Fibroblast of villous mesenchyme (primary cell): ENCODE measurements at regions not wholly inside any gene's neighbourhood (a gene's known extent, or its start where the extent isn't known, plus 50 kb on each side); places are given as distances from the start of the nearest gene placed in this dataset.
"Not testable (repeated sequence)": the region's sequence is repeated elsewhere in the genome, so short reads cannot be mapped to it uniquely, and the experiment has no call there.

Experiments
- DNase-seq: peaks from one replicate; pipeline ENCODE4 v3.0.0-alpha.2; 2010; ENCODE audit warnings: low read depth
- H3K4me3 ChIP-seq: 2 replicates; pipeline ENCODE4 v1.5.1; 2011; ENCODE audit warnings: low read depth, mild to moderate bottlenecking, low read length
- TF ChIP-seq, protein P1 (sequence below): IDR thresholded peaks from 2 replicates; pipeline ENCODE4 v1.5.1; 2012; ENCODE audit warnings: low read depth, mild to moderate bottlenecking, low read length; ENCODE audit not compliant: insufficient read depth

- TF ChIP-seq, protein P1, sequence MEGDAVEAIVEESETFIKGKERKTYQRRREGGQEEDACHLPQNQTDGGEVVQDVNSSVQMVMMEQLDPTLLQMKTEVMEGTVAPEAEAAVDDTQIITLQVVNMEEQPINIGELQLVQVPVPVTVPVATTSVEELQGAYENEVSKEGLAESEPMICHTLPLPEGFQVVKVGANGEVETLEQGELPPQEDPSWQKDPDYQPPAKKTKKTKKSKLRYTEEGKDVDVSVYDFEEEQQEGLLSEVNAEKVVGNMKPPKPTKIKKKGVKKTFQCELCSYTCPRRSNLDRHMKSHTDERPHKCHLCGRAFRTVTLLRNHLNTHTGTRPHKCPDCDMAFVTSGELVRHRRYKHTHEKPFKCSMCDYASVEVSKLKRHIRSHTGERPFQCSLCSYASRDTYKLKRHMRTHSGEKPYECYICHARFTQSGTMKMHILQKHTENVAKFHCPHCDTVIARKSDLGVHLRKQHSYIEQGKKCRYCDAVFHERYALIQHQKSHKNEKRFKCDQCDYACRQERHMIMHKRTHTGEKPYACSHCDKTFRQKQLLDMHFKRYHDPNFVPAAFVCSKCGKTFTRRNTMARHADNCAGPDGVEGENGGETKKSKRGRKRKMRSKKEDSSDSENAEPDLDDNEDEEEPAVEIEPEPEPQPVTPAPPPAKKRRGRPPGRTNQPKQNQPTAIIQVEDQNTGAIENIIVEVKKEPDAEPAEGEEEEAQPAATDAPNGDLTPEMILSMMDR = no peak
- no peak overlapping the region for H3K4me3 ChIP-seq
- no peak for DNase-seq
Observed at GRCh38 chr12:115870021-115870420, 407.5 kb downstream of the MED13L start.

GRCh38 chr12:115869604-115870003, 407.9 kb downstream of the MED13L start:
- no peak overlapping the region for H3K4me3 ChIP-seq

GRCh38 chr12:115868624-115869023, 408.9 kb downstream of the MED13L start:
- TF ChIP-seq, protein P1 = no peak

More at GRCh38 chr12:115869604-115870003, 407.9 kb downstream of the MED13L start:
- TF ChIP-seq, protein P1 = no peak
- no peak for DNase-seq

GRCh38 chr12:115867854-115868253, 409.6 kb downstream of the MED13L start:
- H3K4me3 ChIP-seq = no peak overlapping the region
- TF ChIP-seq, protein P1 = no peak
- no peak for DNase-seq

More at GRCh38 chr12:115868624-115869023, 408.9 kb downstream of the MED13L start:
- no peak for DNase-seq
- no peak overlapping the region for H3K4me3 ChIP-seq

- no peak overlapping the region for H3K4me3 ChIP-seq
- TF ChIP-seq, protein P1 = no peak
- no peak for DNase-seq
Observed at GRCh38 chr12:115866909-115867525, 410.5 kb downstream of the MED13L start.

GRCh38 chr12:115866281-115866680, 411.2 kb downstream of the MED13L start:
- DNase-seq, H3K4me3 ChIP-seq: not testable (repeated sequence)

- TF ChIP-seq, protein P1 = no peak
- no peak for DNase-seq
Observed at GRCh38 chr12:115864396-115864795, 413.1 kb downstream of the MED13L start.

More at GRCh38 chr12:115864396-115864795, 413.1 kb downstream of the MED13L start:
- H3K4me3 ChIP-seq = no peak overlapping the region
